CD4-positive, alpha-beta T cell (primary cell): ENCODE measurements at regions not wholly inside any gene's neighbourhood (a gene's known extent, or its start where the extent isn't known, plus 50 kb on each side); places are given as distances from the start of the nearest gene placed in this dataset.

Source experiments
- ATAC-seq: fragments of 200-7000 bp; cut with Tn5 transposase; one replicate; pipeline ENCODE4 v1.10.0; 2022; ENCODE audit warnings: mild to moderate bottlenecking; ENCODE audit not compliant: poor library complexity
- CTCF ChIA-PET: fragments of 350-600 bp; sonication (Branson Sonifier 250); formaldehyde crosslinking; loops from one replicate; lab custom pipeline; 2021; ENCODE audit warnings: antibody characterized with exemption, inconsistent platforms; lab: Charles Lee
- POLR2A ChIA-PET: fragments of 350-600 bp; sonication (Branson Sonifier 250); formaldehyde crosslinking; loops from one replicate; lab custom pipeline; 2021; ENCODE audit warnings: antibody characterized with exemption, inconsistent platforms; lab: Charles Lee
- DNase-seq, 14 experiments: peaks; one replicate each; pipeline ENCODE4 v3.0.0-alpha.2; 2013 to 2020; ENCODE audit warnings: mixed read lengths in 2 of 14
- H3K27ac ChIP-seq, 2 donors: one replicate each; pipeline versions ENCODE4 v1.5.1 to v1.7.0; 2013; ENCODE audit warnings: low read length in 2 of 2, low read depth in 1 of 2, mild to moderate bottlenecking in 1 of 2
- H3K27me3 ChIP-seq, 2 experiments: 1 replicate in 1 of 2; 2 replicates in 1 of 2; pipeline versions ENCODE4 v1.6.1 to v1.7.0; 2013; ENCODE audit warnings: low read length in 2 of 2, control low read depth in 1 of 2, mild to moderate bottlenecking in 1 of 2, moderate library complexity in 1 of 2; ENCODE audit not compliant: insufficient read depth in 2 of 2, control insufficient read depth in 1 of 2
- H3K36me3 ChIP-seq: one replicate; pipeline ENCODE4 v1.6.1; 2013; ENCODE audit warnings: low read length, control low read depth; ENCODE audit not compliant: insufficient read depth
- H3K4me1 ChIP-seq: one replicate; pipeline ENCODE4 v1.6.1; 2013; ENCODE audit warnings: low read length, control low read depth; ENCODE audit not compliant: insufficient read depth
- H3K4me3 ChIP-seq: one replicate; pipeline ENCODE4 v1.5.1; 2013; ENCODE audit warnings: mild to moderate bottlenecking, low read length, moderate library complexity
- H3K9me3 ChIP-seq, 2 experiments: 1 replicate in 1 of 2; 2 replicates in 1 of 2; pipeline versions ENCODE4 v1.6.1 to v1.7.0; 2013; ENCODE audit warnings: low read length in 2 of 2, mild to moderate bottlenecking in 2 of 2, control low read depth in 1 of 2, moderate library complexity in 1 of 2; ENCODE audit not compliant: control insufficient read depth in 1 of 2, insufficient read depth in 1 of 2
- H3K27ac Mint-ChIP-seq: one replicate; pipeline ENCODE4 v1.8.0; 2020; ENCODE audit warnings: mixed read lengths
- H3K27me3 Mint-ChIP-seq: one replicate; pipeline ENCODE4 v1.8.0; 2021; ENCODE audit warnings: mixed read lengths
- H3K36me3 Mint-ChIP-seq: one replicate; pipeline ENCODE4 v1.8.0; 2021; ENCODE audit warnings: low read depth, mixed read lengths
- H3K4me1 Mint-ChIP-seq: one replicate; pipeline ENCODE4 v1.8.0; 2021; ENCODE audit warnings: low read depth, mixed read lengths
- H3K4me3 Mint-ChIP-seq: one replicate; pipeline ENCODE4 v1.8.0; 2020; ENCODE audit warnings: mild to moderate bottlenecking, mixed read lengths
- H3K9me3 Mint-ChIP-seq: one replicate; pipeline ENCODE4 v1.8.0; 2020; ENCODE audit warnings: mixed read lengths
- CTCF ChIP-seq: fragments of 200-600 bp; IDR thresholded peaks from one replicate; pipeline ENCODE4 v1.8.0; 2022; ENCODE audit warnings: antibody characterized with exemption, mild to moderate bottlenecking
- intact Hi-C, 2 experiments: fragments of 100-400 bp; cut with DNase I in 1 of 2; cut with micrococcal nuclease in 1 of 2; formaldehyde crosslinking; loops; one replicate each; pipeline versions ENCODE4 v1.15.1 to v1.9.0; 2023 to 2025; cut with DNase I, micrococcal nuclease

- Histone ChIP-seq H3K4me1 (no peaks in the 10 kb centered on the region), H3K4me3 (no peak overlapping the region), H3K27me3 (no peaks in the 10 kb centered on the region), H3K36me3 (no peaks in the 10 kb centered on the region), H3K9me3 (peaks cover 0 to 3% of the 10 kb centered on the region in 2 experiments), H3K27ac (no peak overlapping the region)
- H3K27me3 Mint-ChIP-seq: no peaks in the 10 kb centered on the region
- H3K9me3 Mint-ChIP-seq: peaks cover 9% of the 10 kb centered on the region
- no peak for ATAC-seq
- no peak for TF ChIP-seq CTCF
- H3K4me3 Mint-ChIP-seq: no peak overlapping the region
- ChIA-PET CTCF (no interaction called here), POLR2A (no interaction called here)
- no peak overlapping the region for H3K27ac Mint-ChIP-seq
- no peak for DNase-seq
- H3K36me3 Mint-ChIP-seq: no peaks in the 10 kb centered on the region
- intact Hi-C loops: no loop called here
- H3K4me1 Mint-ChIP-seq: no peaks in the 10 kb centered on the region
Measured at GRCh38 chr14:43039881-43040280, 1433.2 kb downstream of the LRFN5 start.

GRCh38 chr14:43031598-43031997, 1424.9 kb downstream of the LRFN5 start:
- H3K4me3 ChIP-seq: no peak overlapping the region
- ATAC-seq (no peak), DNase-seq (no peak)
- no peaks in the 10 kb centered on the region for H3K4me1 ChIP-seq
- ChIA-PET CTCF (no interaction called here), POLR2A (no interaction called here)
- no peak overlapping the region for H3K27ac ChIP-seq
- Mint-ChIP-seq H3K9me3 (peaks cover 6% of the 10 kb centered on the region), H3K4me1 (no peaks in the 10 kb centered on the region), H3K27ac (no peak overlapping the region), H3K36me3 (no peaks in the 10 kb centered on the region), H3K27me3 (no peaks in the 10 kb centered on the region), H3K4me3 (no peak overlapping the region)
- no peaks in the 10 kb centered on the region for H3K27me3 ChIP-seq
- TF ChIP-seq CTCF: no peak
- intact Hi-C loops: no loop called here
- no peaks in the 10 kb centered on the region for H3K9me3 ChIP-seq
- no peaks in the 10 kb centered on the region for H3K36me3 ChIP-seq

- Histone ChIP-seq H3K9me3 (no peaks in the 10 kb centered on the region), H3K36me3 (no peaks in the 10 kb centered on the region), H3K4me1 (no peaks in the 10 kb centered on the region), H3K27me3 (no peaks in the 10 kb centered on the region), H3K27ac (no peak overlapping the region), H3K4me3 (no peak overlapping the region)
- CTCF ChIA-PET: no interaction called here
- no peak overlapping the region for H3K4me3 Mint-ChIP-seq
- POLR2A ChIA-PET: no interaction called here
- no peak overlapping the region for H3K27ac Mint-ChIP-seq
- no peak for ATAC-seq
- no peaks in the 10 kb centered on the region for H3K4me1 Mint-ChIP-seq
- no peak for TF ChIP-seq CTCF
- DNase-seq: no peak
- H3K9me3 Mint-ChIP-seq: peaks cover 21% of the 10 kb centered on the region
- no peaks in the 10 kb centered on the region for H3K27me3 Mint-ChIP-seq
- intact Hi-C loops: no loop called here
- H3K36me3 Mint-ChIP-seq: no peaks in the 10 kb centered on the region
Measured at GRCh38 chr14:43022094-43022800, 1415.6 kb downstream of the LRFN5 start.
